Colonic mucosa (tissue), 4 donors: ENCODE measurements at regions not wholly inside any gene's neighbourhood (a gene's known extent, or its start where the extent isn't known, plus 50 kb on each side); places are given as distances from the start of the nearest gene placed in this dataset.

Experiments
- DNase-seq: peaks from one replicate; pipeline ENCODE4 v3.0.0-alpha.2; 2020
- H3K27ac ChIP-seq: fragments of 200-600 bp; one replicate; pipeline ENCODE4 v1.8.0; 2021
- H3K27me3 ChIP-seq: fragments of 200-600 bp; one replicate; pipeline ENCODE4 v1.8.0; 2021
- H3K36me3 ChIP-seq: fragments of 200-600 bp; one replicate; pipeline ENCODE4 v1.8.0; 2021
- H3K4me1 ChIP-seq: fragments of 200-600 bp; one replicate; pipeline ENCODE4 v1.8.0; 2021; ENCODE audit warnings: mild to moderate bottlenecking
- H3K4me3 ChIP-seq: fragments of 200-600 bp; one replicate; pipeline ENCODE4 v1.8.0; 2021
- H3K9ac ChIP-seq, 2 donors: one replicate each; pipeline ENCODE4 v1.7.0; 2013; ENCODE audit warnings: control low read depth in 2 of 2, low read depth in 2 of 2, low read length in 2 of 2
- H3K9me3 ChIP-seq: fragments of 200-600 bp; one replicate; pipeline ENCODE4 v1.8.0; 2021
- CTCF ChIP-seq: fragments of 200-600 bp; IDR thresholded peaks from one replicate; pipeline ENCODE4 v1.8.0; 2022; ENCODE audit warnings: antibody characterized with exemption, mild to moderate bottlenecking
- intact Hi-C: fragments of 100-400 bp; cut with DNase I; formaldehyde crosslinking; loops from one replicate; pipeline ENCODE4 v1.14.1; 2022
- donor health status: healthy.
- donor health status: DM: no; HTN: no; CAD: no.
- donor health status: DM: no; HTN: no; CAD: no.

- H3K36me3 ChIP-seq: no peaks in the 10 kb centered on the region
- no peak overlapping the region for H3K27ac ChIP-seq
- no peaks in the 10 kb centered on the region for H3K9me3 ChIP-seq
- no peak overlapping the region for H3K4me3 ChIP-seq
- intact Hi-C loops: no loop called here
- no peak for TF ChIP-seq CTCF
- DNase-seq: no peak
- H3K4me1 ChIP-seq: no peaks in the 10 kb centered on the region
- H3K27me3 ChIP-seq: no peaks in the 10 kb centered on the region
- H3K9ac ChIP-seq: no peak overlapping the region
These were observed 247.7 kb downstream of the PRDM2 start for GRCh38 chr1:13947658-13948057.

- Histone ChIP-seq H3K9ac (no peak overlapping the region), H3K4me1 (no peaks in the 10 kb centered on the region), H3K4me3 (no peak overlapping the region), H3K9me3 (no peaks in the 10 kb centered on the region), H3K36me3 (no peaks in the 10 kb centered on the region), H3K27ac (no peak overlapping the region), H3K27me3 (no peaks in the 10 kb centered on the region)
- no peak for DNase-seq
- intact Hi-C loops: no loop called here
- no peak for TF ChIP-seq CTCF
These were observed 248.4 kb downstream of the PRDM2 start for GRCh38 chr1:13948396-13948795.

- Histone ChIP-seq H3K27me3 (no peaks in the 10 kb centered on the region), H3K4me3 (no peak overlapping the region), H3K9ac (no peak overlapping the region), H3K36me3 (no peaks in the 10 kb centered on the region), H3K9me3 (no peaks in the 10 kb centered on the region), H3K4me1 (no peaks in the 10 kb centered on the region), H3K27ac (no peak overlapping the region)
- TF ChIP-seq CTCF: no peak
- intact Hi-C loops: no loop called here
- no peak for DNase-seq
These were observed 249.0 kb downstream of the PRDM2 start for GRCh38 chr1:13948888-13949391.

- Histone ChIP-seq H3K4me1 (no peaks in the 10 kb centered on the region), H3K4me3 (no peak overlapping the region), H3K27ac (no peak overlapping the region), H3K9me3 (no peaks in the 10 kb centered on the region), H3K9ac (no peak overlapping the region), H3K36me3 (no peaks in the 10 kb centered on the region), H3K27me3 (no peaks in the 10 kb centered on the region)
- no peak for DNase-seq
- TF ChIP-seq CTCF: no peak
- intact Hi-C loops: no loop called here
These were observed 249.6 kb downstream of the PRDM2 start for GRCh38 chr1:13949546-13949945.

DNA sequence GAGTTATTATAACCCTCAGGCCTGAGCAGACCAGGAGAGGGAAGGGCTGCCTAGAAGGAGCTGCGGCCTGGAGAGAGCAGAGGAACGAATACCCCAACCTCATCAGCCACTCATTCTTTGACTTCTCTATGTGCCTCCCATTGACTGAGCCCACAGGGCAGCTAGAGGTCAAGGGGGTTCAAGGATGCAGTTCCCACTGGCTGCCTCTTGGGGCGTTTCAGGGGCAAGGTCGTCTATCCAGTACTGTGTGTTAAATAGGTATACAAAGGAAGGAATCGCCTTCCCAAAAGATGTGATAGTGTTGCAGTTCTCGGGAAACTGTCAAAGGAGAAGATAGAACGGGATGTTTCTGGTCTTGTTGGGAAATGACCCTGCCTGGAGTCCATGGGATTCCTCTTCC lies 250.6 kb downstream of the PRDM2 start:
- H3K27me3 ChIP-seq: no peaks in the 10 kb centered on the region
- H3K4me3 ChIP-seq: no peak overlapping the region
- intact Hi-C loops: no loop called here
- no peak overlapping the region for H3K9ac ChIP-seq
- no peak for TF ChIP-seq CTCF
- no peak for DNase-seq
- no peak overlapping the region for H3K27ac ChIP-seq
- H3K4me1 ChIP-seq: no peaks in the 10 kb centered on the region
- H3K9me3 ChIP-seq: no peaks in the 10 kb centered on the region
- H3K36me3 ChIP-seq: no peaks in the 10 kb centered on the region
